ENCODE measurements at regions not wholly inside any gene's neighbourhood (a gene's known extent, or its start where the extent isn't known, plus 50 kb on each side); places are given as distances from the start of the nearest gene placed in this dataset.

DNA sequence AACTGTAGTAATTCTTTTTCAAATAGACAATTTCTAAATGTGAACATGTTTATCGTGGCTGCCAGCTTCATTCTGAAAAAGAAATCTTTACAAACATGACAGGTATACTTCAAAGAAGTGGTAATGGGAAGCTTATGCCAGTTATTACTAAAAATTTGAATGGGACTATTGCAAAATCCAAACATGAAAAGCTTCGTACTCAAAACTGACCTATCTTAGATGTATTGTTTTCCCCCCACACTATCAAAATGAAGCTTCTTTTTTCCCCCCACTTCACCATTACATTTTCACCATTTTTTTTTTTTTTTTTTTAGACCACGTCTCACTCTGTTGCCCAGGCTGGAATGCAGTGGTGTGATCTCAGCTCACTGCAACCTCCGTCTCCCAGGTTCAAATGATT, 50.4 kb upstream of the SERTAD2 start:
- H3K4me3 ChIP-seq (ENCODE audit: low read depth, low read length), result no peak overlapping the region
- DNase-seq (ENCODE audit: low read depth), result no peak

DNA sequence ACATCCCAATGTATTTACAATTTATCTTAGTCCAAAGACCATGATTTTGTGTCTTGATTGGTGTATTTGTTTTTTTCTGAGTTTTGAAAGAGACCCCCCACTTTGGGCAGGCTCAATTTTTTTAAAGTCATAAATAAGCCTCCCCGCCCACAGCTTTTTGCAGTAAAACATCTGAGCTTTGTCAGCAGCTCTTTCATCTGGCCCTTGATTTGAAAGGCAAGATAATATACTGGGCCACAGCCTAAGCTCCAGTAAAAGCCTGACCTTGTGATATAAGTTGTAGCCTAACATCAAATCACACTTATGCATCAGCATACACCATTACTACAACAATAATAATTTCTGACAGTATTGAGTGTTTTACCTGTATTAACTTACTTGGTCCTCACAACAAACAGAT, 51.3 kb upstream of the SERTAD2 start:
- no peak for DNase-seq (ENCODE audit: low read depth)
- H3K4me3 ChIP-seq (ENCODE audit: low read depth, low read length), result no peak overlapping the region

DNA sequence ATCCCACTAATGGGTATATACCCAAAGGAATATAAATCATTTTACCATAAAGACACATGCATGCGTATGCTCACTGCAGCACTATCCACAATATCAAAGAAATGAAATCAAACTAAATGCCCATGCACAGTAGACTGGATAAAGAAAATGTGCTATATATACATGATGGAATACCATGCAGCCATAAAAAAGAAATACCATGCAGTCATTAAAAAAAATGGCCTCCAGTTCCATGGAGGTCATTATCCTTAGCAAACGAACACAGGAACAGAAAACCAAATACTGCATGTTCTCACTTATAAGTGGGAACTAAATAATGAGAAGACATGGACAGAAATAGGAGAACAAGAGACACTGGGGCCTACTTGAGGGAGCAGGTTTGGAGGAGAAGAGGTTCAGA, 53.6 kb upstream of the SERTAD2 start:
- no peak overlapping the region for H3K4me3 ChIP-seq (ENCODE audit: low read depth, low read length)
- no peak for DNase-seq (ENCODE audit: low read depth)

DNA sequence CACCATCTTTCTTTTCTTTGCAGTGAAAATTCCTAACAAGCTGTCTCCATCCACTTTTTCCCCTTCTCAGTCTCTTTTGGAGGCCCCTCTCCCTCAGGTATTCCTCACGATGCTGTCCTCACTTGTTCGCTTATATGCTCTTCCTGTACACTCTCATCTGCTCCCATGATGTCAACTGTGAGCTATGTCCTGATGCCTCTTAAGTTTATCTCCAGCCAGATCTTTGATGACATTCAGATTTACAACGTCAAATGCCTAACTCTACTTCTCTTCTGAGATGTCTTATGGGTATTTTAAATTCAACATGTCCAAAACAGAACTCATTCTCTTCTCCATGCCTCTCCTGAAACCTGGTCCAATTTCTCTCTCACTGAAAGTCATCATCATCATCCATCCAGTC, 55.1 kb upstream of the SERTAD2 start:
- H3K4me3 ChIP-seq (ENCODE audit: low read depth, low read length), result no peak overlapping the region
- no peak for DNase-seq (ENCODE audit: low read depth)

DNA sequence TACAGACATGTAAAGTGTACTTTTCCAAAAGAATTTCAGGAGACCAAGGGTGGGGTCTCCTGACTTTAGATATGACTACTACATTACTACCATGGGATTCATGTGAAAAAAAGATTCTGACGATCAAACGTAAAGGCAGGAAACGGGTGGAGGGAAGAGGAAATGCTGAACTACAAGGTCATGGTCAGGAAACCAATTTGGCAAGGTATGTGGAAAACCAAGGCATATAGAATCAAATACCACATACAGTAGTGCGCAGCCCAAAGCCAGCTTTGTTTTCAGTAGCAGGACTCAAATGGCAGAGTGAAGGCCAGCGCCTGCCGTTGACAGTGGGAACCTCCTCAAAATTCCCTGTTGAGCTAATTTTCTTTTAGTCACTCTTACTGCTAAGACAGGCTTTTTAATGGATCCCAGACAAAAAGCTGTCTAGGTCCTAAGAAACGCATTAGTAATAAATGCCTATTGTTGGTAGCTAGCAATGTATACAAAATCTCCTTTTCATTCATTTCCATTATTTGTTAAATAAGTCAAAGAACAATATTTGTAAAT, 57.6 kb upstream of the SERTAD2 start:
- no peak overlapping the region for H3K4me3 ChIP-seq (ENCODE audit: low read depth, low read length)
- DNase-seq (ENCODE audit: low read depth), result no peak

DNA sequence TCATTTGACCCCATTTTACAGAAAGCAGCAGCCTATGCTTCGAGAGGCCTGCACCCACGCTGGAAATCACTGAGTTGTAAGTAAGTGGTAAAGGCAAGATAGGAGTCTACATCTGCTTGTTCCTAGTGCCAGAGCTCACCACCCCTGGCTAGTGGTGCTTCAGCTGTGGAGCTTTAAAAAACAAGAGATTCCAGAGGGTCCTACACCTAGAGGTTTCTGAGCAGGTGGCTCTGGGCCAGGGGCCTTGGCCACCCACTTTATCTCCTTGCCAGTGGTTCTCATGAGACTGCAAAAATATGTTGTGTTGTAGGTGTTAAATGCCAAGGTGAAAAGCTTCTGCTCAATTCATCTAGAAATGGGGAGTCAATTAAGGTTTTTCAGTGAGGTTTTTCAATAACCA, 60.0 kb upstream of the SERTAD2 start:
- no peak overlapping the region for H3K4me3 ChIP-seq (ENCODE audit: low read depth, low read length)
- DNase-seq (ENCODE audit: low read depth), result no peak

DNA sequence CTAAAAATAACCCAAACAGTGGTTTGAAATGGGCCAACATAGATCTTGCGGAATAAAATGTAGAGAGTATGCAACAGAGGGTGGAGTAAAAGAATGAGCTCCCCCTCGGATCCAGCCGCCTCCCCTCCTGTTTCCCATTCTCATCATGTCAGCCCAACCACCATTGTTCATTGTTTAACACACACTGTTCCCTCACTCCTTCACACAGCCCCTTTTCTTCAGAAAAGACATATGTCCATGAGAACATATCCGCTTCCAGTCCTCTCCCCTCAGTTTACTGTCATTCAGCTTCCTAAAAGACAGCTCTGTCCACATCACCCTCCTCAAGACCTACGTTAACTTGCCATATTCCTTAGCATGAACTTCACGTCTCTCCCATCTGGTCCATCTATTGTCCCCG, 62.9 kb upstream of the SERTAD2 start:
- no peak overlapping the region for H3K4me3 ChIP-seq (ENCODE audit: low read depth, low read length)
- no peak for DNase-seq (ENCODE audit: low read depth)

DNA sequence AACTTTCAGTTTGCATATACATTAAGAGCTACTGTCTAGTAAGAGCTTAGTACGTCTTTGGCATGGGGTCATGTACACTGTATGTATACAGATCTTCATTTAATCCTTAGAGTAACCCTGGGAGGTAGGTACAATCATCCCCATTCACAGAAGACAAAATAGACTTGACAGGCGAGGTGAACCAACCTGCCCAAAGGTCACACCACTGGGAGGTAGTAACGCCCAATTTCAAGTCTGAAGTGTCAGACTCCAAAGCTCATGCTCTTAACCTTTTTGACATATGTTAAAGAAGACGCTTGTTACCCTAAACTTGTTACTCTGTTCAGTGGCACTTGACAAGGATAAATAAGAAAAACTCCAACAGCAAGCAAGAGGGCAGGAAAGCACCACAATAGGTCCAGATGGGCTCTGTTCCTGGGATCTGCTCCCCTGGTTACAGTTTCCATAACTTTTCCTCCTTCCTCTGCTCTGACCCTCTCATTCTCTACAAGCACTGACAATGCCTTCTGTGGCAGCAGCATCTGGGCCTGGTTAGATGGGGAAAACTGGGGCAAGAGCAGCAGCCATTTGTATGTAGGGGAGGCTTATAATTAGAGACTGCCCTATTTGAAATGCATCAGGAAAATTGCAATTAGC, 64.7 kb upstream of the SERTAD2 start:
- no peak overlapping the region for H3K4me3 ChIP-seq (ENCODE audit: low read depth, low read length)
- no peak for DNase-seq (ENCODE audit: low read depth)

DNA sequence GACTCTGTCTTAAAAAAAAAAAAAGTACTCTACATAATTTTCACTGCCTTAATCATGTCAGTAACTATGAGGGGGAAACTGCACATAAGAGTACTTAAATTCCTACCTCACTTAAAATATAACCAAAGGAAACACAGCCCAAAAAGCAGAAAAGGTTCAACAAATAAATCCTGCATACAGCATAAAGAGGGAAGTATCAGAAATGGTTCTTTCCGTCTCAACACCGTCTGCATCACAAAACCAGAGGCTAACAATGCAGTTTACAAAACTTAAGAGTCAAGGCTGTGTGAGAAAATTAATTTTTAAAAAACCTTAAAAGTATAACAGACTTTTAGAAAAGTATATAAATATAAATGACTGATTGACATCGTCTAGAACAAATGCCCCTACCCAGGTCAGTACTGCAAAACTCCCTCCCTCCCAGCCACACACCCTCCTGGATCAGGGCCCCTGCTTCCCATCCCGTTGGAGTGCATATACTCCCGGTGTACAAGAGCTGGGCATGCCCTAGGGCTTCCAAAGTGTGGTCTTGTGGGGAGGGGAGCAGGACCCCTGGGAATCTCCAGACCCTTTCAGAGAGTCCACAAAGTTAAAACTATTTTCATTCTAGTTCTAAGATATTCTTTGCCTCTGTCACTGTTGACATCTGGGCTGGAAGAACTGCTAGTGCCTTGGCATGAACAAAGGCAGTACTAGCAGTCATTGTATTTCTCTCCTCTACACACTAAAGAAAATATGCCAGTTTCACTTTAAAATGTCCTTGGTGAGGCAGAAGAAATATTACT, 67.0 kb upstream of the SERTAD2 start:
- no peak overlapping the region for H3K4me3 ChIP-seq (ENCODE audit: low read depth, low read length)
- DNase-seq (ENCODE audit: low read depth), result no peak

DNA sequence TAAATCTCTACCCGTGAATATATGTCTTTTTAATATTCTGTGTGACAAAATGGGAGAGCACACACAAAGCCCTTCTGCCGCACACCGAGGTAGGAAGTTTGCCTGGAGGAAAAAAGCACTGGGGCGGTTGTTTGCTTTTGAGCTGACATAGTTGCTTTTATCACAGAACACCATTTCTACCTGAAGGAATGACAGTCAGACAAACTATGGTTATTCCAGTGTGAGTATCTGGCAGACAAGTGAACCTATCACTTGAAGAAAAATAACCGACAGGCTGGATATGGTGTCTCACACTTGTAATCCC, 67.6 kb upstream of the SERTAD2 start:
- no peak for DNase-seq (ENCODE audit: low read depth)
- no peak overlapping the region for H3K4me3 ChIP-seq (ENCODE audit: low read depth, low read length)

DNA sequence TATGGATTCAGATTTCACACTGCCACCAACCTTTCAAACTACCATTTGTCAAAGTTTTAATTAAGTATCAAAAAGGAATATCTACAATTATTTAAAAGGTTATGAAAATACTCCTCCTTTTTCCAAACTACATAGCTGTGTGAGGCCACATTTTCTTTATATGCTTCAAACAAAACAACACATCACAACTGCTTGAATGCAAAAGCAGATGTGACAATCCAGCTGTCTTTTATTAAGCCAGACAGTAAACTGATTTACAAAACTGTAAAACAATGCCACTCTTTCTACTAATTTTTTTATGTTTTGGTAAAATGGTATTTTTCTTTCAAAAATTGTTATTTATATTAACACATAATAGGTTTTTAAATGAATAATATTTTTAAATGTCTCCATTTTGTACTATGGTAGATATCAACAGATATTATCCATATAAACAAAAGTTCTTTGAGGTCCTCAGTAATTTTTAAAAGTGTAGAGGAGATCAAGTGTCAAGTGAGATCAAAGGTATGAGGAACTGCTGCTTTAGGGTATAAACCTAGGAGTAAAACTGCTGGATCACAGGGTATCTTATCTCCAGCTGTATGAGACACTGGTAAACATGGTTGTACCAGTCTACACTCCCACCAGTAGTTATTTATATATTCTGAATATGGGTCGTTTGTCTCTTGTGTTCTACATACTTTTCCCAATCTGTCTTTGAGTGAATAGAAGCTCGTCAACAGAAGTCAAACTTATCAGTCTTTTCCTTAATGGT, 68.8 kb upstream of the SERTAD2 start:
- no peak overlapping the region for H3K4me3 ChIP-seq (ENCODE audit: low read depth, low read length)

DNA sequence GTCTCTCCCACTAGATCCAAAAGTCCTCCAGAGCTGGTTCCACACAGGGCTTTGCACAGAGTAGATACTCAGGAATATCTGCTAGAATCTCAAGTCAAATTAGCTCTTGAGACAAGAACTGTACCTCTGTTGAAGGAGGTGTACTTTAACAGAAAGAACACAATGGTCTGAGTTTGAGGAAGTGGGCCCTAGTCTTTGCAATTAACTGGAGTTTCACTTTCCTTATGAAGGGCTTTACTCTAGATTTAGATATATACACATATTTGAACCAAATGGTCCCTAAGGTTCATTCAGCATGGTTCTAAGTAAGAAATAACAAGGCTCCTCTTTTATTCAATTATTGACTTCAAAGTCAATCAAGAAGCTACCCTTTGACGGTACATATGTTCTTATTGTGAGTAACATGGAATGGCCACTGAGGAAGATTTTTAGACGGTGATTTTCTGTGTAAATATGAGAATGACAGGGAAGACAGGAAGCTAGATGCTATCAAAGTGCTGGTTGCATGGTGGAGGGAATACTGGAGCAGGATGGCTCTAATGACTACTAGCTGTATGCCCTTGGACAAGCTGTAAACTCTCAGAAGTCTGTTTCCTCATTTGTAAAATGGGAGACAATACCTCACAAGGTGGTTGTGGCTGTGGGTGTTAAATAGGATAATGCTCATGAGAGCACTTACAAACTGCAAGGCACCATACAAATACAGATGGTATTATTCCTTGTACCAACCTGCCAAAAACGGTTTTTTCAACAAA, 73.5 kb upstream of the SERTAD2 start:
- DNase-seq (ENCODE audit: low read depth), result no peak

More for the DNA sequence above, 68.8 kb upstream of the SERTAD2 start:
- no peak for DNase-seq (ENCODE audit: low read depth)

DNA sequence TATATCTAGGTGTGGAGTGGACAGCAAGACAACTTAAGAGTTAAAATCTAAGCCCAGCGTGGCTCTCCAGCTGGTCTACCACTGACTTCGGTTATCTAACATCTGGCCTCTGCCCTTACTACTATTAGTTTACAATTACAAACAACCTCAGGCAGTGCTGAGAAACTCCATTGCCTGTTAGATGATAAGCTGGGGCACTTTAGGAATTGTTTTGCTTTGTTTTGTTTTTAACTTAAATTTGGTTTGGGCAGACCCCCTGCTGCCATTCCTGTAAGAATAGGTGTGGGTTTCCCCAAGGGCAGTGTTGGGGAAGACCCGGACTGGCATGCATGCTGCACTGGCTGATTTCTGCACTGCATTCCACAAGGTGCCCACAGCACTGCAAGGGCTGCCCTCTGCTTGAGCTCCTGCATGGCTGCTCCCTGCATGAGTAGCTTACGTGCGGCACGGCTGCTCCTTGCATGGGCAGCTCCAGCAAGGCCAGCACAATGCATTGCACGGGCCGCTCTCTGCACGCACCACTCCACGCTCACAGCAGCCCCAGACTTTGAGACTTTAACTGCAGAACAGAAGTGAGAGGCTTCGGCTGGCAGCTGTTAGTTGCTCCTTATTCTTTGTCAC, 74.2 kb upstream of the SERTAD2 start:
- DNase-seq (ENCODE audit: low read depth), result no peak
- no peak overlapping the region for H3K4me3 ChIP-seq (ENCODE audit: low read depth, low read length)

More for the DNA sequence above, 73.5 kb upstream of the SERTAD2 start:
- H3K4me3 ChIP-seq (ENCODE audit: low read depth, low read length), result no peak overlapping the region

DNA sequence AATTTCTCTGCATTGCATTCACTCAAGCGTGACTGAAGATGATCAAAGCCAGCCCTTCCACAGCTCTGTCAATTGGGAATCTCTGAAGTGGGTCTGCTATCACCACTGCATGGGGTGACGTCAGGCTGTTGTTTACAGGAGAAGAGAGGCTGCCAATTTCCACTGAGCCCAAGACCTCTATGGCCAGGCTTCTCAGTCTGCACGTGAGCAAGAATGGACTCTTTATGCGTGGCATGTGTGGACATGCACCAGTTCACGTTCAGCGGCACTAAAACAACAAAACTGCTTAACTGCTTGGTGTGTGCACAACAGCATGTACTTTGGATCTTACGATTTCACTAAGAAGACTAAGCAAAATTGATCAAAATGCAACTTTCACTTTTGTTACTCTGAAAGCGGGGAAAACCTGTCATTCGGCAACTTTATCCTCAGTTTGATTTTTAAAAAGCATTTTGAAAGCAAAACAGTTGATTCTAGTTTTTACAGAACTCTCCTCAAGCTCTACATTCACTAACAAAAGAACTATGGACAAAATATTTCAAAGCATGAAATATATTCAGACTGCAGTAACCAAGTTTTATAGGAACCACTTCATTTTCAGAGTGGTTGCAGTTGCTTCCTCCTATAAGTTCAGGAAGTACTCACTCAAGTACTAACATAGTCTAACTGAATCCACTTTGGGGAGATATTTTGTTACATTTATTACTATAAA, 77.0 kb upstream of the SERTAD2 start:
- no peak for DNase-seq (ENCODE audit: low read depth)
- peak overlapping the region; percentile 32 for H3K4me3 ChIP-seq (ENCODE audit: low read depth, low read length)

DNA sequence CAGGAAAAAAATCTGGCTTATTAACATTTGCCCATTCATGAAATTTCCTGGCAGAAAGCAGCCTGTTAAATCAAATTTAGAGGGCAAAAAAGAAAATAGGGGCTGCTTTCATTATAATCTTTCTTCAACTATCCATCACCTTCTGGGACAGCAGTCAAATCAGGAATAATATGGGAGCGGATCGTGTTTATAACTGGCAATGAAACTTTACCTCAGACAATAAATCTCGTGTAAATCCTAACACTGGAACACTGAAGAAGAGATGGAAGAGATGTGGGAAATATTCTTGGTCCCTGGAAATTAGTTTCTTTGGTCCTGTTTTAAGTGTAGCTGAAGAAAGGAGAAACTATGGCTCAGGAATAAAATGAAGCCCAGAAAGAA, 77.5 kb upstream of the SERTAD2 start:
- no peak overlapping the region for H3K4me3 ChIP-seq (ENCODE audit: low read depth, low read length)
- DNase-seq (ENCODE audit: low read depth), result no peak

DNA sequence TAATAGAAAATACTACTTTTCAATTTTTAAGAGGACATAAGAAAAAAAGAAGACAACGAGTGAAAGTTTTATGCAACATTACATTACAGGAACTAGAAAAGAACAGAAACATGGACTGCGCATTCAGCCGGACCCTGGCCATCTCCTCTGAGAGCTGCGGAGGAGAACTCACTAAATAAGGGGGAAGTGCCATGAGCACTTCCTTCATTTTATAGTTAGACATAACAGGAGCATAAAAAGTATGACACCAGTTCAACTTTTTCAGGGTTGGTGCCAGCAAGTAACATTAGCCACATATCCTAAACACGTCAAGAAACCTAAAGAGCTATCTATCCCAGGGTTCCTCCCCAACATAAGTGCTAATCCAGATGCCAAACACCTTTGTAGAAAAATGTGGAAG, 78.0 kb upstream of the SERTAD2 start:
- no peak overlapping the region for H3K4me3 ChIP-seq (ENCODE audit: low read depth, low read length)
- no peak for DNase-seq (ENCODE audit: low read depth)

DNA sequence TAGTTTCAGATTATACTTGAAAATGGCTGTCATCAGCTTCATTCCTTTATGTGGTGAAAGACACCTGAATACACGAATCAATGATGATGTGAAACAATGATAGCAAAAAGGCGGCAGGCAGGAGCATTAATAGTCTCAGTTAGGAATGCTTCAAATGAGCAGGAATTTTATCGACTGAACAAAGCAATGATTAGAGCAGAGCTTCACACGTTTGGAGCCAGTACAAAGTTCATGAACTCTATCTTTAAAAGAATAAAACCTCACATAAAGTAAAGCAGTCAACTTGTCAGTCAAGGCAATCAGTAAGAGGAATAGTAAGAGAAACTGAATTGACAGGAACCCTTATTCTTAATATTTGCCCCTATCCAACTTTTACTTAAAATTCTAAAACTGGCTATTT, 78.4 kb upstream of the SERTAD2 start:
- DNase-seq (ENCODE audit: low read depth), result no peak
- no peak overlapping the region for H3K4me3 ChIP-seq (ENCODE audit: low read depth, low read length)

DNA sequence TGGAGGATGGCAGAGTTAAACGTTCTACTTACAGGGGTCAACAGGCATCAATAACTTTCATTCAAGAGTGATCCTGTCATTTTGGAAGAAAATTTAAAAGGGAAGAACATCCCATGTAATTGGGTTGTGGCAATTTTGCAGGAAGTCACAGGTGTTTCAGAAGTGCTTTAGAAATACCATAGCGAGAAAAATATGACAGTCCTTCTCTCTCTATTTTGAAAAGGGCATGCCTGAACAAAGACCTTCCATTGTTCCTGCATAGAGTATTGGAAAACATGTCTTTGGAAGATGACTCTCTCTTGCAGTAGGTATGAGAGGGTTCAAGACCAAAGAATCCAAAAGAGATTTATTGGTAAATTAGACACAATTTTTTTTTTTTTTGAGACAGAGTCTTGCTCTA, 81.8 kb upstream of the SERTAD2 start:
- no peak for DNase-seq (ENCODE audit: low read depth)
- no peak overlapping the region for H3K4me3 ChIP-seq (ENCODE audit: low read depth, low read length)

DNA sequence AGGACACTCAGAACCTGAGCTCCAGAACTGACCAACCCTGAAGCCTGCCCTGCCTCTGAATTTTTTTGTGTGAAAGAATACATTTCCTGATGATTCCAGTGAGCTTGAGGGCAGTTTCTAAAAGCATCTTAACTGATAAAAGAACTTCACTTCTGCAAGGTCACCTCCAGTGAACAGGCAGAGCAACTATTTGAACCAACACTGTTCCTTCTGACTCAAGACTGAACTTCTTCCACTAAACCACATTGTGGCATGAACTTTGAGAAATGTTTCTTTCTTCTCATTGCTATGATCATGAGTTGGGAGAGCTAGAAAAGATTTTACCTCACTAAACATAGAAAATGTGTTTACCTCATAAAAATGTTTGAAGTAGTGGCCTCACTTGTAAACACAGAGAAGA, 83.8 kb upstream of the SERTAD2 start:
- no peak overlapping the region for H3K4me3 ChIP-seq (ENCODE audit: low read depth, low read length)
- no peak for DNase-seq (ENCODE audit: low read depth)

All from skeletal muscle cell (primary cell).